NT2/D1 (cell line): ENCODE measurements at regions not wholly inside any gene's neighbourhood (a gene's known extent, or its start where the extent isn't known, plus 50 kb on each side); places are given as distances from the start of the nearest gene placed in this dataset.

Source experiments
- DNase-seq: peaks from one replicate; pipeline ENCODE4 v3.0.0-alpha.2; 2011; ENCODE audit warnings: low read depth, low spot score
- H3K27me3 ChIP-seq: 2 replicates; pipeline ENCODE4 v1.6.0; 2011; ENCODE audit warnings: mild to moderate bottlenecking; ENCODE audit not compliant: insufficient read length, insufficient read depth
- H3K36me3 ChIP-seq: 2 replicates; pipeline ENCODE4 v1.6.1; 2011; ENCODE audit warnings: mild to moderate bottlenecking, low read length, mixed read lengths; ENCODE audit not compliant: insufficient read depth, insufficient read length
- H3K4me1 ChIP-seq: 2 replicates; pipeline ENCODE4 v1.5.1; 2011; ENCODE audit not compliant: insufficient read depth, insufficient read length
- H3K4me3 ChIP-seq: 2 replicates; pipeline ENCODE4 v1.5.1; 2011; ENCODE audit warnings: low read depth; ENCODE audit not compliant: insufficient read length
- H3K9ac ChIP-seq: 2 replicates; pipeline ENCODE4 v1.6.0; 2011; ENCODE audit warnings: low read depth; ENCODE audit not compliant: insufficient read length
- H3K9me3 ChIP-seq: 2 replicates; pipeline ENCODE4 v1.5.1; 2011; ENCODE audit warnings: mild to moderate bottlenecking, low read length; ENCODE audit not compliant: insufficient read depth
- SUZ12 ChIP-seq: IDR thresholded peaks from 2 replicates; pipeline ENCODE4 v1.6.1; 2011; ENCODE audit not compliant: insufficient read length, insufficient read depth; ENCODE audit errors: extremely low read depth
- YY1 ChIP-seq: IDR thresholded peaks from 2 replicates; pipeline ENCODE4 v1.6.1; 2011; ENCODE audit not compliant: insufficient read length, insufficient read depth
- ZNF274 ChIP-seq: IDR thresholded peaks from 2 replicates; pipeline ENCODE4 v1.6.1; 2011; ENCODE audit warnings: mild to moderate bottlenecking, low read depth, low read length

- Histone ChIP-seq H3K4me1 (no peaks in the 10 kb centered on the region), H3K27me3 (no peaks in the 10 kb centered on the region), H3K36me3 (no peaks in the 10 kb centered on the region), H3K9ac (no peak overlapping the region), H3K9me3 (no peaks in the 10 kb centered on the region), H3K4me3 (no peak overlapping the region)
- TF ChIP-seq ZNF274 (no peak), SUZ12 (no peak), YY1 (no peak)
- DNase-seq, result no peak
Observed at GRCh38 chr4:152258391-152258790, 277.5 kb downstream of the FBXW7 start.

- no peak for DNase-seq
- H3K4me1 ChIP-seq, result no peaks in the 10 kb centered on the region
- TF ChIP-seq YY1 (no peak), SUZ12 (no peak), ZNF274 (no peak)
Observed at GRCh38 chr4:152257601-152258066, 278.3 kb downstream of the FBXW7 start.

GRCh38 chr4:152256996-152257395 is 278.9 kb downstream of the FBXW7 start:
- no peaks in the 10 kb centered on the region for H3K4me1 ChIP-seq

More at GRCh38 chr4:152257601-152258066, 278.3 kb downstream of the FBXW7 start:
- Histone ChIP-seq H3K9ac (no peak overlapping the region), H3K36me3 (no peaks in the 10 kb centered on the region), H3K9me3 (no peaks in the 10 kb centered on the region), H3K4me3 (no peak overlapping the region), H3K27me3 (no peaks in the 10 kb centered on the region)

GRCh38 chr4:152255437-152255836 is 280.5 kb downstream of the FBXW7 start:
- no peaks in the 10 kb centered on the region for H3K36me3 ChIP-seq
- no peak for DNase-seq
- H3K9ac ChIP-seq, result no peak overlapping the region
- H3K9me3 ChIP-seq, result no peaks in the 10 kb centered on the region
- no peaks in the 10 kb centered on the region for H3K4me1 ChIP-seq
- no peaks in the 10 kb centered on the region for H3K27me3 ChIP-seq
- TF ChIP-seq ZNF274 (no peak), SUZ12 (no peak), YY1 (no peak)
- H3K4me3 ChIP-seq, result no peak overlapping the region

More at GRCh38 chr4:152256996-152257395, 278.9 kb downstream of the FBXW7 start:
- no peak for DNase-seq
- H3K9ac ChIP-seq, result no peak overlapping the region
- H3K36me3 ChIP-seq, result no peaks in the 10 kb centered on the region
- TF ChIP-seq SUZ12, result no peak
- no peak for TF ChIP-seq YY1
- no peak for TF ChIP-seq ZNF274
- no peaks in the 10 kb centered on the region for H3K27me3 ChIP-seq
- H3K4me3 ChIP-seq, result no peak overlapping the region
- H3K9me3 ChIP-seq, result no peaks in the 10 kb centered on the region

- no peaks in the 10 kb centered on the region for H3K27me3 ChIP-seq
- no peaks in the 10 kb centered on the region for H3K36me3 ChIP-seq
- no peak overlapping the region for H3K4me3 ChIP-seq
- H3K9ac ChIP-seq, result no peak overlapping the region
- no peaks in the 10 kb centered on the region for H3K9me3 ChIP-seq
- TF ChIP-seq SUZ12 (no peak), YY1 (no peak), ZNF274 (no peak)
- H3K4me1 ChIP-seq, result peaks cover 8% of the 10 kb centered on the region
- no peak for DNase-seq
Observed at GRCh38 chr4:152248347-152248746, 287.5 kb downstream of the FBXW7 start.

GRCh38 chr4:152247271-152247975 is 288.5 kb downstream of the FBXW7 start:
- TF ChIP-seq YY1 (no peak), SUZ12 (no peak), ZNF274 (no peak)
- no peaks in the 10 kb centered on the region for H3K27me3 ChIP-seq
- no peak overlapping the region for H3K4me3 ChIP-seq
- peaks cover 8% of the 10 kb centered on the region for H3K4me1 ChIP-seq
- DNase-seq, result no peak
- H3K36me3 ChIP-seq, result no peaks in the 10 kb centered on the region
- H3K9ac ChIP-seq, result no peak overlapping the region
- no peaks in the 10 kb centered on the region for H3K9me3 ChIP-seq

GRCh38 chr4:152246659-152247058 is 289.2 kb downstream of the FBXW7 start:
- no peak overlapping the region for H3K9ac ChIP-seq
- H3K36me3 ChIP-seq, result no peaks in the 10 kb centered on the region
- no peaks in the 10 kb centered on the region for H3K9me3 ChIP-seq
- TF ChIP-seq YY1 (no peak), ZNF274 (no peak), SUZ12 (no peak)
- H3K4me1 ChIP-seq, result peaks cover 8% of the 10 kb centered on the region
- DNase-seq, result no peak
- H3K4me3 ChIP-seq, result no peak overlapping the region
- no peaks in the 10 kb centered on the region for H3K27me3 ChIP-seq
